Dedifferentiated amniotic fluid mesenchymal stem cell (primary cell): ENCODE measurements at regions not wholly inside any gene's neighbourhood (a gene's known extent, or its start where the extent isn't known, plus 50 kb on each side); places are given as distances from the start of the nearest gene placed in this dataset.

ENCODE experiments used
- DNase-seq: peaks from one replicate; pipeline ENCODE4 v3.0.0-alpha.2; 2016; ENCODE audit errors: extremely low spot score

DNA sequence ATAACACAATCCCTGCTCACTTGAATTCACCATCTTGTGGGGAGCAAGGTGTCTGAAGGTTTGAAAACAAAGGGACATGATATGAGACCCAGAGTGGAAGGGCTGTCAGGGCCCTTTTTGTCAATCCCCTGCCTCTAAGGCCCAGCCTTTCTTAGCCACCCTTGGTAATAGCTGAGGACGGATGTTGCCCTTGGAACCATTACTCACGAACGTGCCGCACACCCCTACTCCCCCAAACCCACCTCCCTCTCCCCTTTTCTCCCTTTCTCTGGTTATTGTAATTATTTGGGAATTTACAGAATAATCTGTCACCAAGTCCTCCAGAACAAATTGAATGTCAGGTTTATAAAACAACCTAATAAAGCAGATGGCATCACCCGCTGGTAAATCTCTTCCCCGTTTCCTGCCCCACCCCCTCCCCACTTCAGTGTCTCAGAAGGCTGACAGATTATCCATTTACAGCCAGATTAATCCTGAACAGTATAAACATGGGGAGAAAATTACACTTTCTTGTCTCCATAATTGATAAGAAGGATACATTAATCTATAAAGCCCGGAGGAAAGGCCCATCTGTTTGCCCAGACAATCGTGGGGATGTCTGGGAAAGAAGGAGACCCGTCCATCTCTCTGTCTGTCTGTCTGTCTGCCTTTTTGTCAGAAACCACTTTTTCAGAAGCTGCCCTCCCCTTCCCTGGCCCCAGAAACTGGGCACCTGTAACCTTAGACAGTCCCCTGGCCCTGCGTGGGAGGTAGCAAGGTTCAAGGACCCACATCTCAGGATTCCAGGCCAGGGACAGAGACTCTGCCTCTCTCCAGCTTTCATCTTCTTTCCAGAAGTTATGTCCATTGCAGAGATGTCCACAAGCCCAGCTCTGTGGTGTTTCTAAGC lies 60.6 kb upstream of the CD34 start:
- DNase-seq, result no peak

DNA sequence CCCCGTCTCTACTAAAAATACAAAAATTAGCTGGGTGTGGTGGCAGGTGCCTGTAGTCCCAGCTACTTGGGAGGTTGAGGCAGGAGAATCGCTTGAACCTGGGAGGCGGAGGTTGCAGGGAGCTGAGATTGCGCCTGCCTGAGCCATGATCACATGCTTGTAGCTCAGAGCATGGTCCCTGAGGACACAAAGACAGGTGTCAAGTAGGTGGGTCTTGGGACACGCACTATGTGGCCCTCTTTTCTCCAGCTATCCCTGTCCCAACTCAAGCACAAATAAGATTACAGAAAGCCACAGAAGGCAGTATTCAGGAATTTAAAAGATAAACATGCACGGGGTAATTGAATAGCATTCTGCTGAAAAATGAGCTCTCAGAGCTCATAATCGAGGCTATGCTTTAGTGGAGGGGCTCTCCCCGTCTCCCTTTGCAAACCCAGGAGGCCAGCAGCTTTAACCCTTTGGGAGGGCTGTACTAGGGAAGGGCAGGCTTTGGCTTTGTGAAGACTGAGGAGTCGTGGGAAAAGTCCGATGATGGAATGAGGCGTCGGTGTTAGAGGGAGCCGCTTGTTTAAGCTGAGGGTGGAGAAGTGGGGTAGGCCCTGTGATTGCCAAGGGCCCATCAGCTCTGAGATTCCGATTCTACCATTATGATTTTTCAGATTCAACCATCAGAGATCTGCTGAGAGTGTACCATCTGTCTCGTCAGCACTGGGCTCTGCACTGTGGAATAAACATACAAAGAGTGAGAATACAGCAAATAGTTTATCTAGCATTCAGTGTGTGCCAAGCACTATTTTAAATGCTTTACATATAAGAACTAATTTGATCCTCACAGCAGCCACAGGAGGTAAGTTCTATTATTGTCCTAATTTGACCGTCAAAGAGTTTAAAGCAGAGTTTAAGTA lies 59.7 kb upstream of the CD34 start:
- no peak for DNase-seq

DNA sequence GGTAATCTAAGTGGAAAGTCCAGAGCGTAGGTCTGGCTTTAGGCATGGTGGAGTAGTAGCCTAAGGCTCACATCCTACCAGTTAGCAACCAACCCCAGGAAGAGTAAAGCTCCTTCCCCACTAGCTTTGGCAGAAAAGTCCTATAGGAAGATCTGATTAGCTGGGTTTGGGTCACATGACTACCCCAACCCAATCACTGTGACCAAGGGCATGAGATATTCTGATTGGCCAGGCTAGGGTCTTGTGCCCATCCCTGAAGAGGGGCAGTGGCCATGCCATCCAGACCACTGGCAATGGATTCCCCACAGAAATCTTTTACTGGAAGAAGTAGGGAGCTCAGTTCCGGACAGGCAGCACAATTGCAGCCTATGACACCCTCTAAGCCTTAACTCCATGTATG lies 58.6 kb upstream of the CD34 start:
- DNase-seq, result no peak

DNA sequence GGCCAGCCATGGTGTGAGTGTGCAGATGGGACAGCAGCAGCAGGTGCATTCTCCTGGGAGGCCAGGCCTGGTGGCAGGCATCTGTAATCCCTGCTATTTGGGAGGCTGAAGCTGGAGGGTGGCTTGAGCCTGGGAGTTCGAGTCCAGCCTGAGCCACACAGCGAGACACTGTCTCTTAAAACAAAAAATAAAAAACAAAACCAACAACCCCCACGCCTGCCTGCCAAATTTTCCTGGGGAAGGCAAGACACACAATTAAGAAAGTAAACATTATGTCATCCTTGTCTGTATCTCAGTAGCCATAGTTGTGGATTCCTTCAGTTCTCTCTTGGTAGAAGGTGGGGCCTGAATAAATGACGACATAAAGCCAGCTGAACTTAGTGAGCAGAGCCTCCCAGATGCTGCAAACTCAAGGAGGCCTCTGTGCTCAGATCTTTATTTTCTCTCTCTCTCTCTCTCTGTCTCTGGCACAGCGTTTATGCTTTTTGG lies 57.6 kb upstream of the CD34 start:
- no peak for DNase-seq

DNA sequence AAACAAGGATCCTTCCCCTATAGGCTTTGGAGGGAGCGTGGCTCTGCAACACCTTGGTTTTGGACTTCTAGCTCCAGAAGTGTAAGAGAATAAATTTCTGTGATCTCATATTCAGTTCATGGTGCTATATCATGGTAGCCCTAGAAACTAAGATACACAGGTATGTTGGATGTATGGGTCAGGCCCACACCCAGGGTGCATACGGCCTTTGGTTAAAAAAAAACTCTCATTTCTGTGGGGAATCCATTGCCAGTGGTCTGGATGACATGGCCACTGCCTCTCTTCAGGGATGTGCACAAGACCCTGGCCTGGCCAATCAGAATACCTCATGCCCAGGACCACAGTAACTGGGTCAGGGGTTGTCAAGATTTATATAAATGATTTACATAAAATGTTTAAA lies 56.8 kb upstream of the CD34 start:
- no peak for DNase-seq

DNA sequence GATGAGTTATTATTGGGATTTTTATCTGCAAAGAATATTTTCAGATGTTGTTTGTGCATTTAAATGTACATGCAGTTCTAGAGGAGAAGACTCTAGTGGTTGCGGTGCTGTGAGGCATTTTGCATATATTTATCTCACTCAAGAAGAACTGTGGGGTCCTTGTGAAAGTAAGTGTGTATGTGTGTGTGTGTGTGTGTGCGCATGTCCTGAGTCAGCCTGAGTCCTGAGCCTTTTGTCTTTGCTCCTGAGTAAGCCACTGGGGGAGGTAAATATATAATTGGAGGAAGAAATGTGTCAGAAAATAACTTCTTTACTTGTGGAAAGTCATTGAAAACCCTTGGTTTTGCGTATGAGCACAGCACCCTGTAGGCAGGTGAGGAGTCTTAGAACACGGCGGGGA lies 55.6 kb upstream of the CD34 start:
- no peak for DNase-seq

DNA sequence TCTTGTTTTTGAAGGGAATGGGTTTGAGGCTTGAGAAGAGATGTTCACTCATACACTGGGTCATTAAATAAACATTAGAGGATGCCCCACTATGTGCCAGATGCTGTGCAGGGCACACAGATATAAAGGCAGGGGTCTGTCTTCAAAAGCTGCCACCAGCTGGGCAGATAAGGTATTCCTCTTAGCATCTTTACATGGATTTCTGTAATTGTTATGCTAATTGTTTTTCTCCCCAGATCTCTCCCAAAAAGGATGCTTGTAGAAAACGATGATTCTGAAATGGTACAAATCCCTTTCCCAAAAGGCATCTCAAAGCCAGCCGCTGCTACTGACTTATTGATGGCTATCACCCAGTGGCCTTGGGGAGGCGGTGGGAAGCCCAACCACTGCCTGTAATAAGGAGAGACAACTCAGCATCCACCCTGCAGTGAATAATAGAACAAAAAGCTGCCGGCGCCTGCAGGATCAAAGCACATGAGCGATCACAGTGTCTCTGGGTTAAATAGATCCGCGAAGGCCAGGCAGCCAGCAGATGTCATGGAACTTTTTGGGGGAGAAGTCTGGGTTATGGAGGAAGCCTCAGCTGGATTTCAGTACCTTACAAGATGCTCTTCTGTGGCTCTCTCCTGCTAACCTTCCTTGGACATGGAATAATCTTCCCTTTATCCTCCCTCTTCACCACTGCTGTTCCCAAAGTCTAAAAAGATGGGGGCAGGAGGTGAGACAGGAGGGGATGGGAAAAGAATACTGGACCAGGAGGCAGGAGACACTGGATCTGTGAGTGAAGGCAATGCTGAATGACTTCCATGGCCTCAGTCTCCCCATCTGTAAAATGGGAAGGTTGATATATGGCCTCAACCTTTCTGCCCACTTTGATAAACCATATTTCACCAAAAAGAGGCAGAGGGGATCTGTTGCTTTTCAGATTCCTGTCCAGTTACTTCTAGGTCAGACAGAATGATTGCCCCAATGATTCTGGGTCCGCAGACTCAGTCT lies 54.8 kb upstream of the CD34 start:
- no peak for DNase-seq

DNA sequence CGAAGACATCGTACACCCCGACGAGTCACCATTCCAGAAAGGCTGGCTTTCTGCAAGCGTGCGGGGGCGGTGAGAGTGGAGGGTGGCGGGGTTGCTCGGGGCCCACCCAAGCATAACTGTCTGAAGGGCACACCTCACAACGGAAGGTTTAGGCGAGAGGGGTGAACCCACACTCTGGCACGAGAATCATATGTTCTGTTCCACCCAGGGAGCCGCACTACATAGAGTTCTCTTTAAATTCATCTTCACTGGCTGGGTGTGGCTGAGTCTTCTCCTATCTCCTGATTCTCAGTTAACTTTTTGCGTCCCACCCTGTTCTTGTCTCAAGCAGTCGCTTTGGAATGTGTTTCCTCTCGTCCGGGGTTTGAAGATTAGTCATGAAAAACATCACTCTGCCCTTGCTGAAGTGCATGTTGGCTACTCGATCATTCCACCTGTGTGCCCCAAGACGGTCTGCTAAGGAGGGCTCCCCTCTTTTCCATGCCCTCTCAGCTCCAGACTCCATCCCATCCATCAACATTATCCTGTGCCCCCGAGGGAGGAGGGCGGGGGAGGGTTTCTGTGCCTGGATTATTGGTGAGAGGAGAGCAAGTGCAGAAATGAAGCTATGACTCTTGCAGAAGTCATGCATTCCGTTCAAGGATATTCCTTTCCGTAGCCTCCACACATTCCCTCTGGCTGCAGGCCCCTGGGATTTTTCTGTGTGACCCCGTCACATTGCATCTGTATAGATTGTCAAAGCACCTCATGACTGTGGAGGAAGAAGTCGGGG lies 53.5 kb upstream of the CD34 start:
- DNase-seq, result no peak

DNA sequence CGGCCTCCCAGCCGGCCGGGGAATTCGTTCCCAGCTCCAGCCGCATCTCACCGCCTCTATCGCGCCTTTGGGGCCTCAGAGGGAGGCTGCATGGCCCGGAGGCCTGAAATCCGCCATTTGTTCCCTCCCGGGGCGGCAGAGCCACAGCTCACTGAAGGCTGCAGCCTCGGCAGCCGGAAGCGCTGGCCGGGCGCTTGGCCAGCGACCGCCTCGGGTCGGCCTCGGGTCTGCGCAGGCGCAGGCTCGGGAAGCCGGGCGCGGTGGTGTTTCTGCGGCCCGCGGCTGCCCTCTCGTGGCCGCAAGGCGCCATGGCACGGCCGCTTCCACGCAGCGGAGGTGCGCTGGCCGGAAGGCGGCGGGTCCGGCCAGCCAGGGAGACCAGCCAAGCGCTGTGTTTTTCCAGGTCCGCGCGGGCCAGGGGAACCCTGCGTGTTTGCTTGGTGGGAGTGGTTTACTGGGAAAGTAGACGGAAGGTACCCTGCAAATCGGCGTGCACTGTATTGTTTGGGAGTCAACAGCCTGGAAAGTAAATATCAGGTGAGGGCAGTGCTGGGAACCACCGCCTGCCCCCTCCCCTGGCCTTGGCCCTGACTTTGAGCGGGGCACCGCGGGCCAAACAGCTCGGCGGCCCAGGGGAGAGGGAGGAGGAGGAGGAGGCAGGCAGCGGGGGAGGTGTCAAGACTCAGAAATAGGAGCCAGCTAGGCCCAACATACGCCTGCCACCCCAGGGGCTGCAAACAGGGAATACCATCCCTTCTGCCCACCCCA lies 52.7 kb upstream of the CD34 start:
- DNase-seq, result peak; percentile 62

DNA sequence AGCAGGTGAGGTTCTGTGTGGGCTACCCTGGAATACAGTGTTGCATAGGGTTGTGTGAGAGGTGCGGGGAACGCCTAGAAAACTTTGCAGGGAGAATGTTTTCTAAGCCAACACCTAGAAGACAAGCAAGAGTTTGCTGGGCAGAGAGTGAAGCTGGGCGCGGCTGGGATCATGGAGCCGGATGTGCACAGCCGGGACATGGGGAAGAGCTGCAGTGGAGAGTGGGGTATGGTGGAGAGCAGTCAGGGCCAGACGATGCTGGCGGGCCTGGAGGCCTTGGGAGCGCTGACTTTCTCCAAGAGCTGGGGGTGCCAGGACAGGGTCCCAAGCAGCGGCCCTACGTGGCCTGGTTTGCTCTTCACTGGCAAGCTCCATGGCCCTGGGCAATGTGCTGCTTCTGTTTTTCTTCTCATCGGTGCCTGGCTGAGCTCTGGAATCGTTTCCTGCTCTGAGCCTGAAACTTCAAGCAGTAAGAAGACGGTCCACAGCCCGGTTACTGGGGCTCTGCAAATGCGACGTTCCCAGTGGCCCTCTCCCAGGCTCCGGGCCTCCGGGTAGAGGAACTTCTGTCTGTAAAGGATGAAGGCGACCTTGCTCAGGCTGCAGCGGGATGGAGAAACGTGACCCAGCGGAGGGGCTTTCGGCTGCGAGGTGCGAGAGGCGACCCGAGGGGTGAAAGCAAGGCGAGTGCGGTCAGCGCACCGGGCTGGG lies 51.9 kb upstream of the CD34 start:
- DNase-seq, result no peak
